Keratinocyte (primary cell): ENCODE measurements at regions not wholly inside any gene's neighbourhood (a gene's known extent, or its start where the extent isn't known, plus 50 kb on each side); places are given as distances from the start of the nearest gene placed in this dataset.
"Not testable (repeated sequence)": the region's sequence is repeated elsewhere in the genome, so short reads cannot be mapped to it uniquely, and the experiment has no call there.

Source experiments
- CTCF ChIP-seq, 3 experiments: IDR thresholded peaks in 1 of 3; conservative IDR thresholded peaks in 1 of 3; optimal IDR thresholded peaks in 1 of 3; 2 replicates in 2 of 3; 3 replicates in 1 of 3; pipeline versions ENCODE3 to v1.5.1; 2011; ENCODE audit warnings: low read length in 3 of 3, mild to moderate bottlenecking in 3 of 3, moderate library complexity in 2 of 3, control low read depth in 1 of 3, inconsistent platforms in 1 of 3; ENCODE audit not compliant: insufficient read depth in 2 of 3; ENCODE audit errors: extremely low read depth in 1 of 3
- EZH2 ChIP-seq: IDR thresholded peaks from one replicate; pipeline ENCODE4 v1.6.1; 2012; ENCODE audit warnings: inconsistent platforms, mild to moderate bottlenecking, low read length, moderate library complexity

- not testable (repeated sequence) for TF ChIP-seq CTCF (optimal IDR thresholded peaks at IDR 0.05 in 1 of 3, IDR thresholded peaks at IDR 0.05 in 1 of 3, conservative IDR thresholded peaks at IDR 0.05 in 1 of 3; ENCODE audit: extremely low read depth in 1 of 3, insufficient read depth in 2 of 3, low read length in 3 of 3); EZH2
Observed at GRCh38 chr2:111445191-111445929, 324.6 kb downstream of the BCL2L11 start.
